Neural cell (in vitro differentiated cells): ENCODE measurements at regions not wholly inside any gene's neighbourhood (a gene's known extent, or its start where the extent isn't known, plus 50 kb on each side); places are given as distances from the start of the nearest gene placed in this dataset.

Source experiments
- H2AFZ ChIP-seq: fragments of 200-600, 300-800 bp; sonication (generic), shearing (Covaris generic); 2 replicates; pipeline ENCODE4 v1.6.0; 2014; ENCODE audit warnings: low read depth, mild to moderate bottlenecking, antibody characterized with exemption, low read length, moderate library complexity
- H3F3A ChIP-seq: fragments of 200-600 bp; shearing (Covaris generic); 2 replicates; pipeline ENCODE4 v1.6.1; 2016; ENCODE audit warnings: mild to moderate bottlenecking, moderate library complexity, mixed read lengths, antibody characterized with exemption, low read length; ENCODE audit not compliant: insufficient read depth, poor library complexity, severe bottlenecking
- H3K27ac ChIP-seq: fragments of 200-600, 300-800 bp; sonication (generic), shearing (Covaris generic); 2 replicates; pipeline ENCODE4 v1.5.1; 2014; ENCODE audit warnings: mild to moderate bottlenecking, low read length, moderate library complexity
- H3K27me3 ChIP-seq: fragments of 300-800, 200-600 bp; sonication (generic), shearing (Covaris generic); 2 replicates; pipeline ENCODE4 v1.6.0; 2014; ENCODE audit warnings: mild to moderate bottlenecking, low read depth, low read length, moderate library complexity; ENCODE audit not compliant: insufficient read depth
- H3K36me3 ChIP-seq: fragments of 300-800, 200-600 bp; sonication (generic), shearing (Covaris generic); 2 replicates; pipeline ENCODE4 v1.5.1; 2014; ENCODE audit warnings: mild to moderate bottlenecking, antibody characterized with exemption, low read length, moderate library complexity; ENCODE audit not compliant: insufficient read depth
- H3K4me2 ChIP-seq: fragments of 300-800, 200-600 bp; sonication (generic), shearing (Covaris generic); 2 replicates; pipeline ENCODE4 v1.6.0; 2014; ENCODE audit warnings: mild to moderate bottlenecking, low read length
- H3K4me3 ChIP-seq: fragments of 300-800, 200-600 bp; sonication (generic), shearing (Covaris generic); 2 replicates; pipeline ENCODE4 v1.5.1; 2014; ENCODE audit warnings: mild to moderate bottlenecking, low read length, moderate library complexity
- H3K79me2 ChIP-seq: fragments of 200-600 bp; shearing (Covaris generic); replicated peaks from 2 replicates; pipeline ENCODE4 v1.6.0; 2014; ENCODE audit warnings: mild to moderate bottlenecking, low read length, moderate library complexity; ENCODE audit not compliant: insufficient read depth
- H3K9ac ChIP-seq: fragments of 300-800, 200-600 bp; sonication (generic), shearing (Covaris generic); 2 replicates; pipeline ENCODE4 v1.6.1; 2016; ENCODE audit warnings: mild to moderate bottlenecking, low read length, mixed read lengths
- H3K9me2 ChIP-seq: fragments of 200-600 bp; shearing (Covaris generic); 2 replicates; pipeline ENCODE4 v1.6.1; 2016; ENCODE audit warnings: mild to moderate bottlenecking, low read length, mixed read lengths; ENCODE audit not compliant: insufficient read depth
- H3K9me3 ChIP-seq: fragments of 200-600, 300-800 bp; sonication (generic), shearing (Covaris generic); 2 replicates; pipeline ENCODE4 v1.6.1; 2016; ENCODE audit warnings: mild to moderate bottlenecking, mixed run types, low read length, moderate library complexity, mixed read lengths
- H4K20me1 ChIP-seq: fragments of 200-600 bp; shearing (Covaris generic); 2 replicates; pipeline ENCODE4 v1.6.1; 2016; ENCODE audit warnings: mild to moderate bottlenecking, mixed run types; ENCODE audit not compliant: insufficient read depth
- EP300 ChIP-seq: fragments of 450-650 bp; conservative IDR thresholded peaks from 2 replicates; pipeline ENCODE4 v1.6.1; 2014; ENCODE audit warnings: antibody characterized with exemption, mild to moderate bottlenecking, moderate library complexity; ENCODE audit not compliant: poor library complexity, severe bottlenecking
- EZH2 ChIP-seq: fragments of 200-600, 300-800 bp; shearing (Covaris generic), sonication (generic); IDR thresholded peaks from 2 replicates; pipeline ENCODE4 v1.6.1; 2014; ENCODE audit warnings: antibody characterized with exemption, low read length, borderline replicate concordance, mild to moderate bottlenecking; ENCODE audit not compliant: insufficient read depth, poor library complexity, severe bottlenecking
- MXI1 ChIP-seq: fragments of 450-650 bp; conservative IDR thresholded peaks from 2 replicates; pipeline ENCODE4 v1.6.1; 2014; ENCODE audit warnings: antibody characterized with exemption, mild to moderate bottlenecking; ENCODE audit not compliant: poor library complexity, severe bottlenecking
- POLR2AphosphoS5 ChIP-seq: IDR thresholded peaks from 2 replicates; pipeline ENCODE4 v1.6.1; 2012
- RAD21 ChIP-seq: fragments of 450-650 bp; conservative IDR thresholded peaks from 2 replicates; pipeline ENCODE4 v1.6.1; 2014; ENCODE audit warnings: antibody characterized with exemption, mild to moderate bottlenecking, moderate library complexity
- SMC3 ChIP-seq: fragments of 450-650 bp; conservative IDR thresholded peaks from 2 replicates; pipeline ENCODE4 v1.6.1; 2014; ENCODE audit warnings: antibody characterized with exemption, mild to moderate bottlenecking, moderate library complexity; ENCODE audit not compliant: poor library complexity
- TAF1 ChIP-seq: IDR thresholded peaks from 2 replicates; pipeline ENCODE4 v1.6.1; 2012; ENCODE audit warnings: low read depth
- TF ChIP-seq, protein P1 (sequence below): fragments of 450-650 bp; IDR thresholded peaks from 2 replicates; pipeline ENCODE4 v1.5.1; 2014; ENCODE audit warnings: antibody characterized with exemption, mild to moderate bottlenecking, moderate library complexity; ENCODE audit not compliant: poor library complexity, severe bottlenecking
- TF ChIP-seq, protein P2 (sequence below): IDR thresholded peaks from 2 replicates; pipeline ENCODE4 v1.6.1; 2012; ENCODE audit warnings: borderline replicate concordance

DNA sequence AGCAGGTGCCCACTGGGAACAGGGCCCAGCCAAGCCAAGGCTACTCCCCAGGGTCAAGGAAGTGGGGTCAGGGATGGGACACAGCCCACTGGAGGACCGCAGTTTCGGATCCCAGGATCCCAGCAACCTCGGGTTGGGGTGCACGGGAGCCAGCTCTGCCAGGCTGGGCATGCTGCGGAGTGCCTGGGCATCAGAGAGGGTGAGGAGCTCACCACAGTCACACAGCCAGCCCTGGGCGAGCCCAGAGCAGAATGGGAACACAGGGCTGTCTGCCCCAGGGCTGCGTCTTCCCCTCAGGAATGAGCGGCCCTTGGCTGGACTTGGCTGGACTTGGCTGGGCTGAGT is 74.3 kb upstream of the SLCO4A1 start:
- no peak overlapping the region for H2AFZ ChIP-seq
- H3K4me2 ChIP-seq = no peak overlapping the region
- no peaks in the 10 kb centered on the region for H4K20me1 ChIP-seq
- H3K4me3 ChIP-seq = no peak overlapping the region
- TF ChIP-seq RAD21 (no peak), TAF1 (no peak), SMC3 (no peak), POLR2AphosphoS5 (no peak), MXI1 (no peak), EZH2 (no peak), EP300 (no peak)
- TF ChIP-seq, protein P1, sequence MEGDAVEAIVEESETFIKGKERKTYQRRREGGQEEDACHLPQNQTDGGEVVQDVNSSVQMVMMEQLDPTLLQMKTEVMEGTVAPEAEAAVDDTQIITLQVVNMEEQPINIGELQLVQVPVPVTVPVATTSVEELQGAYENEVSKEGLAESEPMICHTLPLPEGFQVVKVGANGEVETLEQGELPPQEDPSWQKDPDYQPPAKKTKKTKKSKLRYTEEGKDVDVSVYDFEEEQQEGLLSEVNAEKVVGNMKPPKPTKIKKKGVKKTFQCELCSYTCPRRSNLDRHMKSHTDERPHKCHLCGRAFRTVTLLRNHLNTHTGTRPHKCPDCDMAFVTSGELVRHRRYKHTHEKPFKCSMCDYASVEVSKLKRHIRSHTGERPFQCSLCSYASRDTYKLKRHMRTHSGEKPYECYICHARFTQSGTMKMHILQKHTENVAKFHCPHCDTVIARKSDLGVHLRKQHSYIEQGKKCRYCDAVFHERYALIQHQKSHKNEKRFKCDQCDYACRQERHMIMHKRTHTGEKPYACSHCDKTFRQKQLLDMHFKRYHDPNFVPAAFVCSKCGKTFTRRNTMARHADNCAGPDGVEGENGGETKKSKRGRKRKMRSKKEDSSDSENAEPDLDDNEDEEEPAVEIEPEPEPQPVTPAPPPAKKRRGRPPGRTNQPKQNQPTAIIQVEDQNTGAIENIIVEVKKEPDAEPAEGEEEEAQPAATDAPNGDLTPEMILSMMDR = no peak
- TF ChIP-seq, protein P2, sequence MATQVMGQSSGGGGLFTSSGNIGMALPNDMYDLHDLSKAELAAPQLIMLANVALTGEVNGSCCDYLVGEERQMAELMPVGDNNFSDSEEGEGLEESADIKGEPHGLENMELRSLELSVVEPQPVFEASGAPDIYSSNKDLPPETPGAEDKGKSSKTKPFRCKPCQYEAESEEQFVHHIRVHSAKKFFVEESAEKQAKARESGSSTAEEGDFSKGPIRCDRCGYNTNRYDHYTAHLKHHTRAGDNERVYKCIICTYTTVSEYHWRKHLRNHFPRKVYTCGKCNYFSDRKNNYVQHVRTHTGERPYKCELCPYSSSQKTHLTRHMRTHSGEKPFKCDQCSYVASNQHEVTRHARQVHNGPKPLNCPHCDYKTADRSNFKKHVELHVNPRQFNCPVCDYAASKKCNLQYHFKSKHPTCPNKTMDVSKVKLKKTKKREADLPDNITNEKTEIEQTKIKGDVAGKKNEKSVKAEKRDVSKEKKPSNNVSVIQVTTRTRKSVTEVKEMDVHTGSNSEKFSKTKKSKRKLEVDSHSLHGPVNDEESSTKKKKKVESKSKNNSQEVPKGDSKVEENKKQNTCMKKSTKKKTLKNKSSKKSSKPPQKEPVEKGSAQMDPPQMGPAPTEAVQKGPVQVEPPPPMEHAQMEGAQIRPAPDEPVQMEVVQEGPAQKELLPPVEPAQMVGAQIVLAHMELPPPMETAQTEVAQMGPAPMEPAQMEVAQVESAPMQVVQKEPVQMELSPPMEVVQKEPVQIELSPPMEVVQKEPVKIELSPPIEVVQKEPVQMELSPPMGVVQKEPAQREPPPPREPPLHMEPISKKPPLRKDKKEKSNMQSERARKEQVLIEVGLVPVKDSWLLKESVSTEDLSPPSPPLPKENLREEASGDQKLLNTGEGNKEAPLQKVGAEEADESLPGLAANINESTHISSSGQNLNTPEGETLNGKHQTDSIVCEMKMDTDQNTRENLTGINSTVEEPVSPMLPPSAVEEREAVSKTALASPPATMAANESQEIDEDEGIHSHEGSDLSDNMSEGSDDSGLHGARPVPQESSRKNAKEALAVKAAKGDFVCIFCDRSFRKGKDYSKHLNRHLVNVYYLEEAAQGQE = no peak
- H3K9ac ChIP-seq = no peak overlapping the region
- no peaks in the 10 kb centered on the region for H3K36me3 ChIP-seq
- no peaks in the 10 kb centered on the region for H3K9me2 ChIP-seq
- H3K27me3 ChIP-seq = no peaks in the 10 kb centered on the region
- H3F3A ChIP-seq = no peaks in the 10 kb centered on the region
- no peaks in the 10 kb centered on the region for H3K9me3 ChIP-seq
- no peak overlapping the region for H3K27ac ChIP-seq
- H3K79me2 ChIP-seq = no peaks in the 10 kb centered on the region

DNA sequence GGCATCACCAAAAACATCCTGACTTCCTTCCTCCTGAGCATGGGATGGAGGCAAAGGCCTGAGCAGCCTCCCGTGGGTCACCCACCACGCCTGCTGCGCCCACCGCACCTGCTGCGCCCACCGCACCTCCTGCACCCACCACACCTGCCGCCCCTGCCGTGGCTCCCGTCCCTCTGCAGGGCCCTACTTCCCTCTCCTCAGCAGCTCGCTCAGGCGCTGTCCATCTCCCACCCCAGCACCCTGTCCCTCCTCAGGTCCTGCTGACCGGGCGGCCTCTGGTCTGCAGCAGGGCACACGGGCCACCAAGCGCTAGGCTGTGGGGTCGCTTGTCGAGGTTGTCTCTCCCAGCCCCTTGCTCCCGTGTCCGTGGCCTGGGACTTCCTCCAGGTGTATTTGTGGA is 72.7 kb upstream of the SLCO4A1 start:
- Histone ChIP-seq H3K27me3 (no peaks in the 10 kb centered on the region), H2AFZ (no peak overlapping the region), H3K4me2 (no peak overlapping the region), H3K9me3 (no peaks in the 10 kb centered on the region), H3K36me3 (no peaks in the 10 kb centered on the region), H3K27ac (no peak overlapping the region), H3K9ac (no peak overlapping the region), H3F3A (no peaks in the 10 kb centered on the region), H4K20me1 (no peaks in the 10 kb centered on the region), H3K4me3 (no peak overlapping the region), H3K79me2 (no peaks in the 10 kb centered on the region), H3K9me2 (no peaks in the 10 kb centered on the region)
- TF ChIP-seq EZH2 = no peak
- TF ChIP-seq SMC3 = no peak
- TF ChIP-seq TAF1 = no peak
- TF ChIP-seq EP300 = no peak
- TF ChIP-seq, protein P2 = no peak
- TF ChIP-seq, protein P1 = no peak
- TF ChIP-seq MXI1 = no peak
- no peak for TF ChIP-seq POLR2AphosphoS5
- TF ChIP-seq RAD21 = no peak
